Immature natural killer cell (primary cell): ENCODE measurements at regions not wholly inside any gene's neighbourhood (a gene's known extent, or its start where the extent isn't known, plus 50 kb on each side); places are given as distances from the start of the nearest gene placed in this dataset.

Experiments used
- DNase-seq, 3 donors: peaks; one replicate each; pipeline ENCODE4 v3.0.0; 2022; ENCODE audit warnings: mixed read lengths in 1 of 3
- H3K27ac Mint-ChIP-seq, 6 donors: one replicate each; pipeline ENCODE4 v1.8.0; 2020; ENCODE audit warnings: mixed read lengths in 6 of 6, mild to moderate bottlenecking in 5 of 6, inconsistent platforms in 4 of 6, moderate library complexity in 3 of 6
- H3K27me3 Mint-ChIP-seq, 3 donors: one replicate each; pipeline ENCODE4 v1.8.0; 2020 to 2021; ENCODE audit warnings: low read depth in 3 of 3, mild to moderate bottlenecking in 3 of 3, mixed read lengths in 3 of 3, moderate library complexity in 3 of 3, inconsistent platforms in 1 of 3
- H3K36me3 Mint-ChIP-seq, 3 donors: one replicate each; pipeline ENCODE4 v1.8.0; 2020; ENCODE audit warnings: mixed read lengths in 3 of 3, inconsistent platforms in 2 of 3, mild to moderate bottlenecking in 2 of 3
- H3K4me1 Mint-ChIP-seq, 2 donors: one replicate each; pipeline ENCODE4 v1.8.0; 2020; ENCODE audit warnings: inconsistent platforms in 2 of 2, mild to moderate bottlenecking in 2 of 2, mixed read lengths in 2 of 2, moderate library complexity in 1 of 2
- H3K4me3 Mint-ChIP-seq, 5 donors: one replicate each; pipeline ENCODE4 v1.8.0; 2020; ENCODE audit warnings: mild to moderate bottlenecking in 5 of 5, mixed read lengths in 5 of 5, inconsistent platforms in 3 of 5, moderate library complexity in 3 of 5
- H3K9me3 Mint-ChIP-seq, 6 donors: one replicate each; pipeline ENCODE4 v1.8.0; 2020; ENCODE audit warnings: mild to moderate bottlenecking in 6 of 6, mixed read lengths in 6 of 6, inconsistent platforms in 4 of 6, moderate library complexity in 3 of 6

GRCh38 chr3:25350725-25351114, 77.3 kb upstream of the RARB start:
- no peaks in the 10 kb centered on the region for H3K27me3 Mint-ChIP-seq
- no peak overlapping the region for H3K4me3 Mint-ChIP-seq
- H3K9me3 Mint-ChIP-seq, result no peaks in the 10 kb centered on the region

GRCh38 chr3:25354071-25354470, 74.0 kb upstream of the RARB start:
- no peak for DNase-seq
- peaks cover 0 to 3% (median 2%) of the 10 kb centered on the region in 3 donors for H3K27me3 Mint-ChIP-seq
- H3K9me3 Mint-ChIP-seq, result peaks cover 0 to under 1% (median 0%) of the 10 kb centered on the region in 6 donors
- H3K4me1 Mint-ChIP-seq, result peaks cover 2 to 7% of the 10 kb centered on the region in 2 donors
- H3K27ac Mint-ChIP-seq, result no peak overlapping the region
- H3K36me3 Mint-ChIP-seq, result no peaks in the 10 kb centered on the region
- no peak overlapping the region for H3K4me3 Mint-ChIP-seq

More at GRCh38 chr3:25350725-25351114, 77.3 kb upstream of the RARB start:
- H3K36me3 Mint-ChIP-seq, result no peaks in the 10 kb centered on the region
- DNase-seq, result no peak
- peaks cover 2 to 7% of the 10 kb centered on the region in 2 donors for H3K4me1 Mint-ChIP-seq
- no peak overlapping the region for H3K27ac Mint-ChIP-seq

- Mint-ChIP-seq H3K9me3 (peaks cover 0 to 1% (median 0%) of the 10 kb centered on the region in 6 donors), H3K4me3 (no peak overlapping the region), H3K27me3 (peaks cover 0 to 3% (median 3%) of the 10 kb centered on the region in 3 donors), H3K36me3 (no peaks in the 10 kb centered on the region), H3K27ac (no peak overlapping the region), H3K4me1 (peaks cover 2 to 7% of the 10 kb centered on the region in 2 donors)
- DNase-seq, result no peak
Observed at GRCh38 chr3:25355034-25355885, 72.8 kb upstream of the RARB start.

GRCh38 chr3:25355998-25356397, 72.1 kb upstream of the RARB start:
- H3K27ac Mint-ChIP-seq, result no peak overlapping the region
- peaks cover 0 to 6% (median 5%) of the 10 kb centered on the region in 3 donors for H3K27me3 Mint-ChIP-seq
- H3K4me3 Mint-ChIP-seq, result no peak overlapping the region
- peaks cover 0 to 1% (median 0%) of the 10 kb centered on the region in 6 donors for H3K9me3 Mint-ChIP-seq
- no peak for DNase-seq
- peaks cover 2 to 7% of the 10 kb centered on the region in 2 donors for H3K4me1 Mint-ChIP-seq
- no peaks in the 10 kb centered on the region for H3K36me3 Mint-ChIP-seq

GRCh38 chr3:25362118-25362517, 65.9 kb upstream of the RARB start:
- H3K36me3 Mint-ChIP-seq, result no peaks in the 10 kb centered on the region
- H3K4me3 Mint-ChIP-seq, result no peak overlapping the region
- peaks cover 0 to 8% (median 0%) of the 10 kb centered on the region in 6 donors for H3K9me3 Mint-ChIP-seq
- DNase-seq, result no peak
- H3K27ac Mint-ChIP-seq, result no peak overlapping the region
- H3K4me1 Mint-ChIP-seq, result no peaks in the 10 kb centered on the region
- peaks cover 2 to 9% (median 5%) of the 10 kb centered on the region in 3 donors for H3K27me3 Mint-ChIP-seq

- H3K36me3 Mint-ChIP-seq, result no peaks in the 10 kb centered on the region
- H3K4me1 Mint-ChIP-seq, result no peaks in the 10 kb centered on the region
- H3K27ac Mint-ChIP-seq, result no peak overlapping the region
- no peak overlapping the region for H3K4me3 Mint-ChIP-seq
- H3K9me3 Mint-ChIP-seq, result peaks cover 0 to 11% (median 0%) of the 10 kb centered on the region in 6 donors
- peaks cover 2 to 5% (median 4%) of the 10 kb centered on the region in 3 donors for H3K27me3 Mint-ChIP-seq
- DNase-seq, result no peak
Observed at GRCh38 chr3:25365636-25366035, 62.4 kb upstream of the RARB start.

- no peaks in the 10 kb centered on the region for H3K4me1 Mint-ChIP-seq
- H3K27ac Mint-ChIP-seq, result no peak overlapping the region
- peaks cover 0 to 11% (median 0%) of the 10 kb centered on the region in 6 donors for H3K9me3 Mint-ChIP-seq
- no peaks in the 10 kb centered on the region for H3K36me3 Mint-ChIP-seq
- no peak for DNase-seq
- H3K27me3 Mint-ChIP-seq, result peaks cover 0 to 6% (median 4%) of the 10 kb centered on the region in 3 donors
- H3K4me3 Mint-ChIP-seq, result no peak overlapping the region
Observed at GRCh38 chr3:25367025-25367424, 61.0 kb upstream of the RARB start.

GRCh38 chr3:25372167-25372566, 55.9 kb upstream of the RARB start:
- peaks cover 2 to 12% (median 3%) of the 10 kb centered on the region in 3 donors for H3K27me3 Mint-ChIP-seq
- H3K36me3 Mint-ChIP-seq, result no peaks in the 10 kb centered on the region
- H3K4me3 Mint-ChIP-seq, result no peak overlapping the region
- H3K4me1 Mint-ChIP-seq, result no peaks in the 10 kb centered on the region
- no peak overlapping the region for H3K27ac Mint-ChIP-seq
- peaks cover 0 to 4% (median 0%) of the 10 kb centered on the region in 6 donors for H3K9me3 Mint-ChIP-seq
- no peak for DNase-seq

- Mint-ChIP-seq H3K36me3 (no peaks in the 10 kb centered on the region), H3K4me3 (no peak overlapping the region), H3K4me1 (no peaks in the 10 kb centered on the region), H3K27ac (no peak overlapping the region), H3K9me3 (peaks cover 0 to 3% (median 0%) of the 10 kb centered on the region in 6 donors), H3K27me3 (peaks cover 4 to 15% (median 11%) of the 10 kb centered on the region in 3 donors)
- DNase-seq, result no peak
Observed at GRCh38 chr3:25376340-25376739, 51.7 kb upstream of the RARB start.

GRCh38 chr3:25377042-25377441, 51.0 kb upstream of the RARB start:
- H3K4me3 Mint-ChIP-seq, result no peak overlapping the region

More at GRCh38 chr3:25377042-25377441, 51.0 kb upstream of the RARB start:
- peaks cover 0 to 1% (median 0%) of the 10 kb centered on the region in 6 donors for H3K9me3 Mint-ChIP-seq
- H3K36me3 Mint-ChIP-seq, result no peaks in the 10 kb centered on the region
- H3K27me3 Mint-ChIP-seq, result peaks cover 4 to 11% (median 11%) of the 10 kb centered on the region in 3 donors
- no peak for DNase-seq
- no peaks in the 10 kb centered on the region for H3K4me1 Mint-ChIP-seq
- no peak overlapping the region for H3K27ac Mint-ChIP-seq
